Osteoblast (primary cell): ENCODE measurements at regions not wholly inside any gene's neighbourhood (a gene's known extent, or its start where the extent isn't known, plus 50 kb on each side); places are given as distances from the start of the nearest gene placed in this dataset.
A peak's percentile ranks its signal among the peaks of the same experiment; 100 is the strongest.

Experiments used
- DNase-seq: peaks from one replicate; pipeline ENCODE4 v3.0.0; 2011; ENCODE audit warnings: low spot score, mixed read lengths; ENCODE audit not compliant: insufficient read length; ENCODE audit errors: missing footprints
- H2AFZ ChIP-seq: 2 replicates; pipeline ENCODE4 v1.6.0; 2011; ENCODE audit warnings: mild to moderate bottlenecking, low read length
- H3K27ac ChIP-seq: 2 replicates; pipeline ENCODE4 v1.5.1; 2011; ENCODE audit warnings: mild to moderate bottlenecking, low read depth, low read length, moderate library complexity
- H3K27me3 ChIP-seq: 2 replicates; pipeline ENCODE4 v1.6.0; 2012; ENCODE audit warnings: mild to moderate bottlenecking, control low read depth, inconsistent platforms, low read length, moderate library complexity; ENCODE audit not compliant: insufficient read depth
- H3K36me3 ChIP-seq: 2 replicates; pipeline ENCODE4 v1.5.1; 2011; ENCODE audit warnings: mild to moderate bottlenecking, low read length, control low read depth, moderate library complexity; ENCODE audit not compliant: insufficient read depth
- H3K4me1 ChIP-seq: 2 replicates; pipeline ENCODE4 v1.5.1; 2011; ENCODE audit warnings: mild to moderate bottlenecking, low read length, control low read depth, moderate library complexity; ENCODE audit not compliant: insufficient read depth
- H3K4me2 ChIP-seq: 2 replicates; pipeline ENCODE4 v1.6.0; 2011; ENCODE audit warnings: mild to moderate bottlenecking, low read length; ENCODE audit not compliant: insufficient read depth
- H3K4me3 ChIP-seq: fragments of 200-600 bp; sonication (generic); 3 replicates; pipeline ENCODE4 v1.5.1; 2012; ENCODE audit warnings: mild to moderate bottlenecking, low read length, inconsistent platforms; ENCODE audit not compliant: insufficient read depth
- H3K79me2 ChIP-seq: 2 replicates; pipeline ENCODE4 v1.6.0; 2012; ENCODE audit warnings: mild to moderate bottlenecking, low read length, control low read depth, inconsistent platforms; ENCODE audit not compliant: insufficient read depth
- H3K9me3 ChIP-seq: 2 replicates; pipeline ENCODE4 v1.5.1; 2011; ENCODE audit warnings: low read depth, low read length, control low read depth
- H4K20me1 ChIP-seq: 2 replicates; pipeline ENCODE4 v1.6.0; 2012; ENCODE audit warnings: mild to moderate bottlenecking, low read length, control low read depth; ENCODE audit not compliant: insufficient read depth
- TF ChIP-seq, protein P1 (sequence below): IDR thresholded peaks from 2 replicates; pipeline ENCODE4 v1.5.1; 2011; ENCODE audit warnings: mild to moderate bottlenecking, low read depth, low read length, moderate library complexity; ENCODE audit errors: extremely low read depth

GRCh38 chr2:228956701-228957474 lies 314.2 kb downstream of the PID1 start:
- TF ChIP-seq, protein P1, sequence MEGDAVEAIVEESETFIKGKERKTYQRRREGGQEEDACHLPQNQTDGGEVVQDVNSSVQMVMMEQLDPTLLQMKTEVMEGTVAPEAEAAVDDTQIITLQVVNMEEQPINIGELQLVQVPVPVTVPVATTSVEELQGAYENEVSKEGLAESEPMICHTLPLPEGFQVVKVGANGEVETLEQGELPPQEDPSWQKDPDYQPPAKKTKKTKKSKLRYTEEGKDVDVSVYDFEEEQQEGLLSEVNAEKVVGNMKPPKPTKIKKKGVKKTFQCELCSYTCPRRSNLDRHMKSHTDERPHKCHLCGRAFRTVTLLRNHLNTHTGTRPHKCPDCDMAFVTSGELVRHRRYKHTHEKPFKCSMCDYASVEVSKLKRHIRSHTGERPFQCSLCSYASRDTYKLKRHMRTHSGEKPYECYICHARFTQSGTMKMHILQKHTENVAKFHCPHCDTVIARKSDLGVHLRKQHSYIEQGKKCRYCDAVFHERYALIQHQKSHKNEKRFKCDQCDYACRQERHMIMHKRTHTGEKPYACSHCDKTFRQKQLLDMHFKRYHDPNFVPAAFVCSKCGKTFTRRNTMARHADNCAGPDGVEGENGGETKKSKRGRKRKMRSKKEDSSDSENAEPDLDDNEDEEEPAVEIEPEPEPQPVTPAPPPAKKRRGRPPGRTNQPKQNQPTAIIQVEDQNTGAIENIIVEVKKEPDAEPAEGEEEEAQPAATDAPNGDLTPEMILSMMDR, result no peak
- Histone ChIP-seq H3K79me2 (no peaks in the 10 kb centered on the region), H3K9me3 (no peaks in the 10 kb centered on the region), H3K4me3 (no peak overlapping the region), H3K4me2 (no peak overlapping the region), H3K27ac (no peak overlapping the region), H2AFZ (no peak overlapping the region), H4K20me1 (no peaks in the 10 kb centered on the region), H3K4me1 (no peaks in the 10 kb centered on the region), H3K36me3 (no peaks in the 10 kb centered on the region), H3K27me3 (no peaks in the 10 kb centered on the region)
- DNase-seq, result peak; percentile 19

DNA sequence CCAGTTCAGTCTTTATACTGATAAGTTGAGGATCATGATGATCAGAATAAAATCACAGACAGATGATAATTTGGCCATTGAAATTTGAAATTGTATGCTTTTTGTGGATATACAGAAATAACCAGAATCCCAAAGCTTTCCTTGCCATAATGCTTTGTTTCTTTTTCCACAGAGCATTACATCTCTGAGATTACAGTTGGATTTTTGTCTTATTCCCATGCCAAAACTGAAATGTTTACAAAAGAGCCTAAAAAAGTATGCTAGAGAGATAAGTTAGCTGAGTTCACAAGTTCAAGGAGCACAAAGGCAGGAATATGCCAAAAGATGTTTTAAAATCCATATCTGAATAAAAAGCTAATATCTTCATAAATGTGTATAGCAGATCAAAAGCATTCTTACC lies 321.3 kb downstream of the PID1 start:
- Histone ChIP-seq H3K36me3 (no peaks in the 10 kb centered on the region), H2AFZ (no peak overlapping the region), H3K27me3 (no peaks in the 10 kb centered on the region), H3K4me3 (no peak overlapping the region), H3K4me1 (no peaks in the 10 kb centered on the region), H3K79me2 (no peaks in the 10 kb centered on the region), H3K9me3 (no peaks in the 10 kb centered on the region), H3K27ac (no peak overlapping the region), H4K20me1 (no peaks in the 10 kb centered on the region), H3K4me2 (no peak overlapping the region)
- TF ChIP-seq, protein P1, result no peak
- DNase-seq, result no peak

- no peaks in the 10 kb centered on the region for H3K4me1 ChIP-seq
- H2AFZ ChIP-seq, result no peak overlapping the region
- H3K9me3 ChIP-seq, result no peaks in the 10 kb centered on the region
- H3K27ac ChIP-seq, result no peak overlapping the region
- no peak overlapping the region for H3K4me2 ChIP-seq
- TF ChIP-seq, protein P1, result no peak
- no peaks in the 10 kb centered on the region for H3K27me3 ChIP-seq
- H4K20me1 ChIP-seq, result no peaks in the 10 kb centered on the region
- no peaks in the 10 kb centered on the region for H3K36me3 ChIP-seq
- no peak overlapping the region for H3K4me3 ChIP-seq
- no peak for DNase-seq
- H3K79me2 ChIP-seq, result no peaks in the 10 kb centered on the region
These were observed 325.4 kb downstream of the PID1 start for GRCh38 chr2:228945710-228946109.

DNA sequence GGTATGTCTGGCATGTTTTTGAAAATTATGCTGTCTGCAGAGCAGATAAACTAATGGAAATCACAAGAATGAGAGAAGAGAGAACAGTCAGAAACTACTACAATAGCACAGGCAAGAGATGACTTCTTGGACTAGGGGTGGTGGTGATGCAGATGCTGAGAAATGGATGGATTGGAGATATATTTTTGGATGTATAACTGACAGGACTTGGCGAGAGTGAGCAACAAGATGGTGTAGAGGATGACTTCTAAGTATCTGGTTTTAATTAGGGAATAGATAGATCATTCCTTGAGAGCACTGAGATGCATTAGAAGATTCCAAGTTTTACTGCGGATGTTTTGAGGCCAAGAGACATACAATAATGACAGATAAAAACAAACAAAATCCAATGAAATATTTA lies 328.2 kb downstream of the PID1 start:
- Histone ChIP-seq H3K4me2 (no peak overlapping the region), H2AFZ (no peak overlapping the region), H3K27me3 (no peaks in the 10 kb centered on the region), H3K4me3 (no peak overlapping the region), H3K9me3 (no peaks in the 10 kb centered on the region), H3K36me3 (no peaks in the 10 kb centered on the region), H3K4me1 (no peaks in the 10 kb centered on the region), H4K20me1 (no peaks in the 10 kb centered on the region), H3K79me2 (no peaks in the 10 kb centered on the region), H3K27ac (no peak overlapping the region)
- TF ChIP-seq, protein P1, result no peak
- no peak for DNase-seq
